ENCODE measurements at regions not wholly inside any gene's neighbourhood (a gene's known extent, or its start where the extent isn't known, plus 50 kb on each side); places are given as distances from the start of the nearest gene placed in this dataset.
"Not testable (repeated sequence)": the region's sequence is repeated elsewhere in the genome, so short reads cannot be mapped to it uniquely, and the experiment has no call there.

- not testable (repeated sequence) for DNase-seq
These were observed 635.0 kb downstream of the RPIA start for GRCh38 chr2:89326455-89326854.

- DNase-seq = not testable (repeated sequence)
These were observed 637.3 kb downstream of the RPIA start for GRCh38 chr2:89328790-89329189.

Measured in NCI-H69 (cell line).